HG03108 (cell line): ENCODE measurements at regions not wholly inside any gene's neighbourhood (a gene's known extent, or its start where the extent isn't known, plus 50 kb on each side); places are given as distances from the start of the nearest gene placed in this dataset.

Source experiments
- ATAC-seq: cut with Tn5 transposase; IDR thresholded peaks from one replicate; pipeline ENCODE4 v1.9.1; 2021; ENCODE audit warnings: moderate library complexity; ENCODE audit not compliant: unreplicated experiment

- ATAC-seq, result no peak
Observed at GRCh38 chr6:121967631-121968030, 431.8 kb upstream of the HSF2 start.

- ATAC-seq, result no peak
Observed at GRCh38 chr6:121971931-121972335, 427.5 kb upstream of the HSF2 start.

- no peak for ATAC-seq
Observed at GRCh38 chr6:121984956-121985355, 414.5 kb upstream of the HSF2 start.

- no peak for ATAC-seq
Observed at GRCh38 chr6:121993362-121993761, 406.1 kb upstream of the HSF2 start.

GRCh38 chr6:121994919-121995318 is 404.5 kb upstream of the HSF2 start:
- ATAC-seq, result no peak

GRCh38 chr6:121998631-121999030 is 400.8 kb upstream of the HSF2 start:
- no peak for ATAC-seq

- ATAC-seq, result no peak
Observed at GRCh38 chr6:121999456-122000065, 399.9 kb upstream of the HSF2 start.

- no peak for ATAC-seq
Observed at GRCh38 chr6:122005661-122006060, 393.8 kb upstream of the HSF2 start.

GRCh38 chr6:122007339-122007738 is 392.1 kb upstream of the HSF2 start:
- no peak for ATAC-seq

- ATAC-seq, result no peak
Observed at GRCh38 chr6:122008101-122008999, 391.1 kb upstream of the HSF2 start.

GRCh38 chr6:122009000-122009350 is 390.5 kb upstream of the HSF2 start:
- no peak for ATAC-seq

- no peak for ATAC-seq
Observed at GRCh38 chr6:122012578-122012977, 386.9 kb upstream of the HSF2 start.

- ATAC-seq, result no peak
Observed at GRCh38 chr6:122014961-122015360, 384.5 kb upstream of the HSF2 start.

GRCh38 chr6:122020588-122021264 is 378.7 kb upstream of the HSF2 start:
- ATAC-seq, result peak; percentile 97

GRCh38 chr6:122025104-122025503 is 374.3 kb upstream of the HSF2 start:
- ATAC-seq, result no peak

GRCh38 chr6:122026582-122027369 is 372.7 kb upstream of the HSF2 start:
- no peak for ATAC-seq

- no peak for ATAC-seq
Observed at GRCh38 chr6:122028933-122029522, 370.4 kb upstream of the HSF2 start.

- ATAC-seq, result peak; percentile 76
Observed at GRCh38 chr6:122033564-122034181, 365.8 kb upstream of the HSF2 start.

- ATAC-seq, result no peak
Observed at GRCh38 chr6:122035173-122035572, 364.3 kb upstream of the HSF2 start.

GRCh38 chr6:122040261-122040660 is 359.2 kb upstream of the HSF2 start:
- no peak for ATAC-seq
